ENCODE measurements at regions not wholly inside any gene's neighbourhood (a gene's known extent, or its start where the extent isn't known, plus 50 kb on each side); places are given as distances from the start of the nearest gene placed in this dataset.

DNA sequence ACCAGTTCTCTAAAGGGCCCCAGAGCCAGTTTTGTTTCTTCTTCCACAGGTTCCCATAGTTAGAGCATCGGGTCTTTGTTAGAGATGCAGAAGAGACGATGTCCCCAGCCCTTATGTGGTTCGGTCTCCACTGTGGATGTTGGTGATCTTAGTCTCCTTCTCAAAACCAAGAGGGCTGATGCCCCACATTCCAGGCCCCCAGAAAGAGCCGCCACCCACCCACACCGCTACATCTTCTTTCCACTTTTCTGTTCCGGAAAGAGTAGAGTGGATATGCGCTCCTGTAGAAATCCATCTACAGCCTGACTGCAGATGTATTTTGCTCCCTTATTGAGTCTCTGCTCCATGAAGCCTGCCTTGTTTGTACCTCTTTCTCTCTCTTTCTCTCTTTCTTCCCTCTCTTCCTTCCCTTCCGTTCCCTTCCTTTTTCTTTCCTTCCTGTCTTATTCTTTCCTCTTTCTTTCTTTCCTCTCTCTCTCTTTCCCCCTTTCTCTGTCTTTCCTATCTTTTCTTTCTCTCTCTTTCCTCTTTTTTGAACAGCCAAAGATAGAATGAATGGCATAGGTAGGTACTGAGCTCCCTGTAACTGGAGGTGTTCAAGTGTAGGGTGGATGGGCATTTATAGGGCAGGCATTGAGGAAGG lies 224.3 kb downstream of the SEC14L1 start:
- DNase-seq (ENCODE audit: low spot score): no peak

GRCh38 chr17:77365584-77366186 lies 224.9 kb downstream of the SEC14L1 start:
- no peak for DNase-seq (ENCODE audit: low spot score)

DNA sequence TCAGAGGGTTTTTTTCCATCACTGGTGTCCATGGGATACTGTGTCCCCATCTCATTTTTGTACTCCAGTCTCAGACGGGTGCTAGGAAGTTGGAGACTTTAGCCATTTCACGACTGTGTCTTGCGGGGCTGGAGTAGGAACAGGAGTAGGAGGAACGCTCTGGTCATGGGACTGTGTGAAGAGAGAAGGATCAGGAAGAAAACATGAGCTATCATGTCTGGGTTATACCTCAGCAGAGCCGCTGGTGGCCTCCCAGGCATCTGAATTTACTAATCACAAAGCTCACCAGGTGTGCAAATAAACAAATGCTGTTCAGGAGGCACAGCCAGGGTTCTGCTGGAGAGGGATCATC lies 225.4 kb downstream of the SEC14L1 start:
- no peak for DNase-seq (ENCODE audit: low spot score)

- DNase-seq (ENCODE audit: low spot score): no peak
Measured at GRCh38 chr17:77366558-77367245, 225.9 kb downstream of the SEC14L1 start.

GRCh38 chr17:77369544-77369971 lies 228.8 kb downstream of the SEC14L1 start:
- no peak for DNase-seq (ENCODE audit: low spot score)

GRCh38 chr17:77370586-77370985 lies 229.8 kb downstream of the SEC14L1 start:
- no peak for DNase-seq (ENCODE audit: low spot score)

DNA sequence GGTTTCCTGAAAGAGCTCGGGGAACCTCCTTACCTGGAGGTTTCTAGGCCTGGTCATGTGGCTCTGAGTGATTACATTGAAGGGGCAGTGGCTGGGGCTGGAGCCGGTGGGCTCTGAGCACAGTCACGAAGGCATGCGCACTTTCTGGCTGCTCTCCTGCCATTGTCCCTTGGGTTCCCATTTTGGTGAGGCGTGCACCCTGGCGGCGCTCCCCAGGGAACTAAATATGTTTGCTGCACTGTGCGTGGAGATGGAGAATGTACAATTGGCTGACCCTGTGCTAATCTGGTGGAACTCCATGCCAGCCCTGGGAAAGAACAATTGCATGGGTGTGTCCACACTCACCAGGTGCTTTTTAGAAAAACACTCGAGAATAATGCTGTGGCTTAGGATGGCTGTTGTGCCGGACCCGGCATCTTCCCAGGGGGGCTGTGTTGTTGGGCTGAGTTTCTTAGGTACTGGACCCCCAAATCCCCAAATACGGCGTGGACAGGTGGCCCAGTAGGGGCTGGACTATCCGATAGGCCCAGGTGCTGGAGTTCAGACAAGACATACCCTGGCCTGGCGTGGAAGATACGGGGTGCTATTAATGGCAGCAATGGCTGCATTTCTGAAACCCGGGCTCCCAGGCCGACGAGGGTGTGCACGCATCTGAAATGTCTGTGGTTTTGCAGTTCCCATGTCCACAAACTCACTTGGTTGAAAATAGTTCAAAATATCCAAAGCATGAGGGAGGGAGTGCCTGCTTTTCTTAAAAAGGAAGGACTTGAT lies 230.5 kb downstream of the SEC14L1 start:
- DNase-seq (ENCODE audit: low spot score): no peak

GRCh38 chr17:77371888-77372443 lies 231.2 kb downstream of the SEC14L1 start:
- DNase-seq (ENCODE audit: low spot score): no peak

GRCh38 chr17:77372444-77373298 lies 231.9 kb downstream of the SEC14L1 start:
- DNase-seq (ENCODE audit: low spot score): no peak

GRCh38 chr17:77373299-77374169 lies 232.8 kb downstream of the SEC14L1 start:
- no peak for DNase-seq (ENCODE audit: low spot score)

DNA sequence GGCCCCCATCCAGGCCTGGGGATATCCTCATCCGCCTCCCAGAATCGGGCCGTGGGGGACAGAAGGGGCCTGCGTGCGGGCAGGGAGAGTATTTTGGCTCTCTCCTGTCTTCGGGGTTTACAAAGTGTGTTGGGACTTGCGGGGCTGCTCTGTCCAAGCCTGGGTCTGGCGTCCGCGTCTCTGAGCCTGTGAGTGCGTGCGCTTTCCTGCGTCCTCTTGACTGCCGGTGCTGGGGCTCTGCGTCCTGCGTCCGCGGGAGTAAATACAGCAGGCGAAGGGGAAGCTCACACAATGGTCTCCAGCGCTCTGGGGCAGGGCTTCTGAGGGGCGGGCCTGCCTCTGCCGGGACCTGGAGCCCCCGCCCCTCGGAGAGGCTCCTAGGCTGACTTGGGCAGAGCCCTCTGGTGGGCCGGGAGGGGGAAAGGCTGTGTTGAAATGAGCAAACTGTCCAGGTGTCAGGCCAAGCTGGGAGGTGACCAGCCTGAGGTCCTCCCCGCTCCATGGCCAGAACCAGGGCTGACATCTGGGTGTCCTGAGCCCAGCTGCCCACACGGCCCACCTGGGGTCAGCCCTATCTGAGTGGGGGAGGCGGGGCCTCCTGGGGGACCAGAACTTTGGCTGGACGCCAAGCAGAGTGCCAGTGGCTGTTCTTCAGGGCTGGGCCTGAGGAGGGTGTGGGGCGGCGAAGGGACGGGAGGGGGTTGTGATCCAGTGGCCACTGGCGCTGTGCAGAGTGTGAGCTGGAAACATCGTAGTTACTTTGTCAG lies 233.6 kb downstream of the SEC14L1 start:
- peak; percentile 32 for DNase-seq (ENCODE audit: low spot score)

DNA sequence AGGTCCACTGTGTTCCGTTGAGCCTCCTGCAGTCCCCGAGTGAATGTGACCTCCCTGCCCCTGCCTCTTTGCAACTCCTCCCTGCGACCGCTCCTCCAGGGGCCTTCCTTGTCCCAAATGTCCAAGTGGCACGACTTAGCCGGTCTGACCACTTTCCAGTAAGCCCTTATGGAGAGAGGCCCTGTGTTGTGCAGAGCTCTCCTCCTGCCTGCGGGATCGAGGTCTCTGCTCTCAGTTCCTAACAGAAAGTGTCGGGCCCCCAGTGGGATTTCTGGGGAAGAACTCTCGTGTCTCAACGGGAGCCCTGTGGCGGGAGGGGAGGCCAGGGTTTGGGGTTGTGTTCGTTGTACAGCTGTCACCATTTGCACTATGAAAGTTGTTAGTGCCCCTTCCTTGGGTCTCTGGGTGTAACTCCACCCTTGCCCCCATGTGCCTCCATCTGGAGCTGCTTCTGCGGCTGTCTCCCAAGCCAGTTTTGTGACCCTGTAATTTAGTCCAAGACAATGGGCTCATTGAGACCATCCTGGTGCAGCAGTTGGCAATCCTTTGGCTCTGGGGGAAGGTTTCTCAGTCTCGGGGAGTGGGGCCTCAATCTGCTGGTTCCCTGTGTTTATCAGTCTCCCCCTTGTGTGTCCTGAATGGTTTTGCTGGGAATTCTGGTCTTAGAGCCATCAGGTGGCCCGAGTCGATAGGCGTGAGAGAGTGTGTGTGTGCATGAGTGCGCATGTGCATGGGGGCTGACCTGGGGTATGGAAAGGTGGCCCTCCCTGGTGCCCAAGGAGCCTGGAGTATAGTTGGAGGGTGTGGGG lies 234.5 kb downstream of the SEC14L1 start:
- no peak for DNase-seq (ENCODE audit: low spot score)

DNA sequence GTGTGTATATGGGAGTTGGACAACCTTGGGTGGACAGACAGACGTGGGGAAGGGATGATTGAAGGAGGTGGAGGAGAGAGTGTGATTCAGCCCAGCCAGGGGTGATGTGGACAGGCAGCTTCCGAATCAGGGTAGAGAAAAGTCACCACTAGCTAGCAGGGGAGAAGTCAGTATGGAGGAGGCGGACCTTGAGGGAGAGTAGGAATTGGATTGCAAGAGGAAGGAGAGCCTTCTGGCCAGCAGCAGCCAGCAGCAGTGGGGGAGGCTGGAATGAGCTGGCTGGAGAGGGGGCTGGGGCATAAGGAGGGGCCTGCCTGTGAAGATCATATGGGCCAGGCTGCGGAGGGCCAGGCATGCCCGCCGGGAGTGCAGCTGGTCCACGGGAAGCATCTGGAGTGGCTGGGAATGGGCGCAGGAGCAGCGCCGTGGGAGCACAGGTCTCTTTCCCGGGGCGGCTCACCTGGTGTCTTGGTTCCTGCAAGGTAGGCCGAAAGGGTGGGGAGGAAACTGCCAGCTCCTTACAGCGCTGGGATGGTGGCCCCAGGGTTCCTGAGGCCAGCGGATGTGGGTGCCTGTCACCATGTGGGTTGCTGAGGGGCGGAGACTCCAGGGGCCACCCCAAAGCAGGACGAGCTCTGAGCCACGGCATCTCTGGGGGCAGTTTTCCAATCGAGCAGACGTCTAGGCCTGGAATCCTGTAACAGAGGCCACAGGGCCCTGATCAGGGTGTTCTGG lies 235.3 kb downstream of the SEC14L1 start:
- DNase-seq (ENCODE audit: low spot score): no peak

GRCh38 chr17:77376795-77377709 lies 236.3 kb downstream of the SEC14L1 start:
- DNase-seq (ENCODE audit: low spot score): no peak

GRCh38 chr17:77377710-77378235 lies 237.0 kb downstream of the SEC14L1 start:
- DNase-seq (ENCODE audit: low spot score): no peak

GRCh38 chr17:77378318-77379064 lies 237.7 kb downstream of the SEC14L1 start:
- DNase-seq (ENCODE audit: low spot score): no peak
